NT2/D1 (cell line): ENCODE measurements at regions not wholly inside any gene's neighbourhood (a gene's known extent, or its start where the extent isn't known, plus 50 kb on each side); places are given as distances from the start of the nearest gene placed in this dataset.

ENCODE experiments used
- SUZ12 ChIP-seq: IDR thresholded peaks from 2 replicates; pipeline ENCODE4 v1.6.1; 2011; ENCODE audit not compliant: insufficient read length, insufficient read depth; ENCODE audit errors: extremely low read depth
- YY1 ChIP-seq: IDR thresholded peaks from 2 replicates; pipeline ENCODE4 v1.6.1; 2011; ENCODE audit not compliant: insufficient read length, insufficient read depth
- ZNF274 ChIP-seq: IDR thresholded peaks from 2 replicates; pipeline ENCODE4 v1.6.1; 2011; ENCODE audit warnings: mild to moderate bottlenecking, low read depth, low read length

DNA sequence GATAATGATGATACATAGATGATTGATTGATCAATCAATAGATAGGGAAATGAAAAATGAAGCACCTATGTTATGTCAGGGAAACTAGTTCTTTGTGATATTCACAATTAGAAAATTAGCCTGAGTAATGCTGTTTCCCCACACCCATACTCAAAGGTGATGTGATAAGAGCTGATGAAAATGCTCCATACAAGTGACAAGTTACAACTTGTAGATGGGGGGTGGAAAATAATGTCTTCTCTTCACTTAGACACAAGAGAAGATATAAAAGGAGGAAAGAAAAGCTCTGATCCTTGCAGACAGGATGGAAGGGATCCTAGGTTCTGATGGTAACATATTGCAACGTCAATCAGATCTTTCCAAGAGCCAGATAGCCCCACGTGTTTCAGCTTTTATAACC, 365.9 kb downstream of the AKAIN1 start:
- TF ChIP-seq SUZ12 (no peak), ZNF274 (no peak), YY1 (no peak)
